HepG2 (cell line): ENCODE measurements at regions not wholly inside any gene's neighbourhood (a gene's known extent, or its start where the extent isn't known, plus 50 kb on each side); places are given as distances from the start of the nearest gene placed in this dataset.
A peak's percentile ranks its signal among the peaks of the same experiment; 100 is the strongest.
"Not testable (repeated sequence)": the region's sequence is repeated elsewhere in the genome, so short reads cannot be mapped to it uniquely, and the experiment has no call there.

Experiments
- AHDC1 ChIP-seq: sonication (generic); formaldehyde crosslinking; IDR thresholded peaks from 2 replicates; pipeline ENCODE4 v1.5.1; 2020; ENCODE audit warnings: mild to moderate bottlenecking, missing genetic modification reagents, borderline replicate concordance
- ARID5B ChIP-seq: IDR thresholded peaks from 2 replicates; pipeline ENCODE4 v1.4.0; 2020; ENCODE audit warnings: mild to moderate bottlenecking, missing genetic modification reagents
- ATF7 ChIP-seq, 2 experiments: fragments of 450-650 bp in 1 of 2; sonication (generic) in 1 of 2; formaldehyde crosslinking in 1 of 2; IDR thresholded peaks; 2 replicates each; pipeline versions ENCODE4 v1.4.0 to v1.6.1; 2016 to 2020; ENCODE audit warnings: antibody characterized with exemption in 1 of 2, mild to moderate bottlenecking in 1 of 2, missing genetic modification reagents in 1 of 2
- BRD4 ChIP-seq: sonication (generic); formaldehyde crosslinking; IDR thresholded peaks from 2 replicates; pipeline ENCODE4 v1.4.0; 2020; ENCODE audit warnings: missing genetic modification reagents
- ELF3 ChIP-seq: IDR thresholded peaks from 2 replicates; pipeline ENCODE4 v1.6.1; 2016; ENCODE audit warnings: missing genetic modification reagents, missing compliant biosample characterization
- FOXA3 ChIP-seq: IDR thresholded peaks from 2 replicates; pipeline ENCODE4 v1.6.1; 2016; ENCODE audit warnings: missing genetic modification reagents, missing compliant biosample characterization
- FOXJ3 ChIP-seq: sonication (generic); formaldehyde crosslinking; IDR thresholded peaks from 2 replicates; pipeline ENCODE4 v1.4.0; 2020; ENCODE audit warnings: missing genetic modification reagents, mild to moderate bottlenecking, borderline replicate concordance
- FOXK1 ChIP-seq: sonication (generic); formaldehyde crosslinking; IDR thresholded peaks from 2 replicates; pipeline ENCODE4 v1.4.0; 2020; ENCODE audit warnings: low read depth, missing genetic modification reagents, borderline replicate concordance
- GATAD2A ChIP-seq: IDR thresholded peaks from 2 replicates; pipeline ENCODE4 v1.6.1; 2016
- HDAC1 ChIP-seq: sonication (generic); formaldehyde crosslinking; IDR thresholded peaks from 2 replicates; pipeline ENCODE4 v1.5.1; 2020; ENCODE audit warnings: mild to moderate bottlenecking, missing genetic modification reagents
- HHEX ChIP-seq: IDR thresholded peaks from 2 replicates; pipeline ENCODE4 v1.6.1; 2016; ENCODE audit warnings: control low read depth
- ISL2 ChIP-seq: sonication (generic); formaldehyde crosslinking; IDR thresholded peaks from 2 replicates; pipeline ENCODE4 v1.5.0; 2020; ENCODE audit warnings: missing genetic modification reagents
- NCOA2 ChIP-seq: sonication (generic); formaldehyde crosslinking; IDR thresholded peaks from 2 replicates; pipeline ENCODE4 v1.8.0; 2022; ENCODE audit warnings: inconsistent platforms
- NCOR1 ChIP-seq: fragments of 200-600 bp; sonication (generic); IDR thresholded peaks from 2 replicates; pipeline ENCODE4 v1.7.0; 2017; ENCODE audit warnings: antibody characterized with exemption, low read length, borderline replicate concordance
- PPARG ChIP-seq: conservative IDR thresholded peaks from 2 replicates; pipeline ENCODE4 v1.6.1; 2016; ENCODE audit warnings: missing biosample characterization, missing genetic modification reagents
- TCF12 ChIP-seq, 2 experiments: fragments of 450-650 bp in 1 of 2; sonication (generic) in 1 of 2; formaldehyde crosslinking in 1 of 2; IDR thresholded peaks; 2 replicates each; pipeline versions ENCODE4 v1.6.1 to v1.8.0; 2017 to 2022; ENCODE audit warnings: antibody characterized with exemption in 1 of 2, mild to moderate bottlenecking in 1 of 2, missing genetic modification reagents in 1 of 2, moderate library complexity in 1 of 2
- YEATS4 ChIP-seq: sonication (generic); formaldehyde crosslinking; IDR thresholded peaks from 2 replicates; pipeline ENCODE4 v1.4.0; 2020; ENCODE audit warnings: missing genetic modification reagents, borderline replicate concordance
- ZBTB20 ChIP-seq: sonication (generic); formaldehyde crosslinking; IDR thresholded peaks from 2 replicates; pipeline ENCODE4 v1.8.1; 2023; ENCODE audit warnings: missing genetic modification reagents, low read depth, mild to moderate bottlenecking, borderline replicate concordance
- ZBTB7B ChIP-seq: sonication (generic); formaldehyde crosslinking; IDR thresholded peaks from 2 replicates; pipeline ENCODE4 v1.4.0; 2020; ENCODE audit warnings: missing genetic modification reagents
- ZNF124 ChIP-seq: sonication (generic); formaldehyde crosslinking; IDR thresholded peaks from 2 replicates; pipeline ENCODE4 v1.4.0; 2020; ENCODE audit warnings: missing genetic modification reagents

GRCh38 chr1:67513392-67514294 is 83.4 kb upstream of the SERBP1 start (continued):
- TF ChIP-seq ARID5B (peak; percentile 92), ATF7 (IDR thresholded peaks at IDR 0.05) (0 out of 2 replicates have a peak, but pooled peaks have one; percentile 12), TCF12 (CRISPR knock-in tag; IDR thresholded peaks at IDR 0.05) (peak; percentile 59; the same call in 1 of the 2 replicates), HDAC1 (CRISPR knock-in tag) (peak; percentile 52; the same call in 1 of the 2 replicates), HHEX (CRISPR knock-in tag) (0 out of 2 replicates have a peak, but pooled peaks have one; percentile 18), AHDC1 (CRISPR knock-in tag) (peak; percentile 75; the same call in 1 of the 2 replicates), GATAD2A (peak; percentile 82), NCOR1 (peak; percentile 88; the same call in 1 of the 2 replicates), FOXJ3 (peak; percentile 59; the same call in 1 of the 2 replicates), FOXK1 (CRISPR knock-in tag) (0 out of 2 replicates have a peak, but pooled peaks have one; percentile 44), BRD4 (0 out of 2 replicates have a peak, but pooled peaks have one; percentile 40), ZBTB7B (CRISPR knock-in tag) (0 out of 2 replicates have a peak, but pooled peaks have one; percentile 52), NCOA2 (CRISPR knock-in tag) (peak; percentile 84), ZNF124 (CRISPR knock-in tag) (0 out of 2 replicates have a peak, but pooled peaks have one; percentile 59), FOXA3 (peak; percentile 67), PPARG (CRISPR knock-in tag) (peak; percentile 59; the same call in 1 of the 2 replicates), ISL2 (CRISPR knock-in tag) (peak; percentile 82), YEATS4 (CRISPR knock-in tag) (peak; percentile 43), ZBTB20 (CRISPR knock-in tag) (peak; percentile 33; the same call in 1 of the 2 replicates), ELF3 (CRISPR knock-in tag) (peak; percentile 25; the same call in 1 of the 2 replicates)
- not testable (repeated sequence) for TF ChIP-seq ATF7 (CRISPR knock-in tag; IDR thresholded peaks at IDR 0.05); TCF12 (IDR thresholded peaks at IDR 0.05)
